Large intestine (tissue), 3 donors: ENCODE measurements at regions not wholly inside any gene's neighbourhood (a gene's known extent, or its start where the extent isn't known, plus 50 kb on each side); places are given as distances from the start of the nearest gene placed in this dataset.

Experiments used
- DNase-seq, 2 donors: peaks; one replicate each; pipeline versions ENCODE4 v3.0.0 to v3.0.0-alpha.2; 2013
- H3K27ac ChIP-seq: one replicate; pipeline ENCODE4 v1.5.1; 2013; ENCODE audit warnings: low read length
- H3K27me3 ChIP-seq: 2 replicates; pipeline ENCODE4 v1.6.1; 2013; ENCODE audit warnings: low read length; ENCODE audit not compliant: control insufficient read depth, insufficient read depth
- H3K36me3 ChIP-seq: 2 replicates; pipeline ENCODE4 v1.6.1; 2013; ENCODE audit warnings: low read length; ENCODE audit not compliant: control insufficient read depth, insufficient read depth
- H3K4me1 ChIP-seq: one replicate; pipeline ENCODE4 v1.6.1; 2013; ENCODE audit warnings: low read length; ENCODE audit not compliant: control insufficient read depth, insufficient read depth
- H3K4me3 ChIP-seq: one replicate; pipeline ENCODE4 v1.5.1; 2013; ENCODE audit warnings: low read length
- H3K9me3 ChIP-seq: one replicate; pipeline ENCODE4 v1.6.1; 2013; ENCODE audit warnings: mild to moderate bottlenecking, low read depth, low read length, moderate library complexity; ENCODE audit not compliant: control insufficient read depth
- WGBS: methylation state at CpG from one replicate; pipeline ENCODE4 v1.1.5; 2013; ENCODE audit warnings: low lambda C conversion rate; ENCODE audit not compliant: insufficient coverage; 5-methylcytosine and 5-hydroxymethylcytosine counted together

DNA sequence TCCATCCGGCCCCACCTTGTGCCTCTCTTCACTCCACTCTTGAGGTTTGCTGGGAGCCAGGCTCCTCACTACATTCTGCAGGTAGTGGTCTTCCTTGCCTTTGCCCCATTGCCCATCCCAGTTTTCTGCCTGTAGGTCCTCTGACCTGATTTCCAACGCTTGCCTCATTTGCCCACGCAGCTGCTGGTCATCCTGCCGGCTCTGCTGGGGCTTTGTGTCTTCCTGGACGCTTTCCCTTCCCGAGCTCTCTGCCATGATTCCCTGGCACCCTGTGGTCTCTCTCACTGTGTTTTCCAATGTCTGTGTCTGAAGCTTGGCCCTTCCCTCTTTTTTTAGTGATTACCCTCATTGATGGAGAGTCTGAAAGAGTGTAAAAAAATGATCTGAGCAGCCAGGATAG is 451.6 kb downstream of the UTRN start:
- Histone ChIP-seq H3K4me1 (no peaks in the 10 kb centered on the region), H3K4me3 (no peak overlapping the region), H3K36me3 (peaks cover 11% of the 10 kb centered on the region), H3K27ac (no peak overlapping the region), H3K27me3 (no peaks in the 10 kb centered on the region), H3K9me3 (no peaks in the 10 kb centered on the region)
- DNase-seq, result no peak
- WGBS, result 100% methylated on average over 1 of the region's 6 CpGs

DNA sequence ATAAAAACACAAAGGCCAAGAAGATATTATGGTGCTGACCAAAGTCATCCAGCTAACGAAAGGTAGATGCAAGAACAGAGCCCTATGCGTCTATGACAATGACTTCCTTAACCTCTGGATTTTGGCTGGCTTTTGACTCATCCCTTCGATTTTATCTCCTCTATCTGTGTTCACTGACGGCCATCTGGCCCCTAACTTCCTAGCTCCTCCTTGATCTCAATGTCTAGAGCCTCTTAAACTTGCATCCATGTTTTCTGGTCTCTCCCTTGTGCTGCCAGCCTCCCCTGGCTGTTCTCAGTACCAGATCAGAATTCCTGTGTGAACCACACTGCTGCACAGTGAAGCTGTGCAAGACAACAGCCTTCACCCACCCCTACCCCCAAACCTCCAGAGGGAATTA is 452.9 kb downstream of the UTRN start:
- no peaks in the 10 kb centered on the region for H3K4me1 ChIP-seq
- no peak overlapping the region for H3K27ac ChIP-seq
- H3K9me3 ChIP-seq, result no peaks in the 10 kb centered on the region
- H3K36me3 ChIP-seq, result peaks cover 3% of the 10 kb centered on the region
- no CpG with 5 or more reads among the region's 4 CpGs for WGBS
- no peak for DNase-seq
- H3K27me3 ChIP-seq, result no peaks in the 10 kb centered on the region
- H3K4me3 ChIP-seq, result no peak overlapping the region

DNA sequence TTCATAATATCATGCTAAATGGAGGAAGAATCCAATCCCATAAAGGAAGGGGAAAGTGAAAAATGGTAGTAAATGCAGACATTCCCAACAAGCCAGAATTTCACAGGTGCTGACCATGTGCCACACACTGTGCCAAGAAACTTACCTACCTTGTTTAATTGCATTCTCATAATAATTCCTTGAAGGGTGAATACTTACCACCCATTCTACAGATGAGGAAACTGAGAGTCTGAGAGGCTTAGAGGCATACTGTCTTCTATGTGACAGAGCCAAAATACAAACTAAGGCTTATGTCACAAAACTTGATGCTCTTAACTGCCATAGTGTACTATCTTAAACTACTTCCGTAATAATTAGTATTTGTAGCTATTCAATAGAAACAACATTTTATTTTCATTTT is 454.7 kb downstream of the UTRN start:
- H3K9me3 ChIP-seq, result no peaks in the 10 kb centered on the region
- no peaks in the 10 kb centered on the region for H3K27me3 ChIP-seq
- H3K4me1 ChIP-seq, result peaks cover 2% of the 10 kb centered on the region
- H3K36me3 ChIP-seq, result no peaks in the 10 kb centered on the region
- H3K4me3 ChIP-seq, result no peak overlapping the region
- DNase-seq, result no peak
- no peak overlapping the region for H3K27ac ChIP-seq
- whole genome bisulfite sequencing, result 100% methylated on average over 1 of the region's 1 CpG

- H3K27ac ChIP-seq, result no peak overlapping the region
- no peaks in the 10 kb centered on the region for H3K27me3 ChIP-seq
- 100% methylated on average over 1 of the region's 3 CpGs for WGBS
- no peaks in the 10 kb centered on the region for H3K9me3 ChIP-seq
- no peaks in the 10 kb centered on the region for H3K36me3 ChIP-seq
- DNase-seq, result no peak
- H3K4me1 ChIP-seq, result peaks cover 4% of the 10 kb centered on the region
- H3K4me3 ChIP-seq, result no peak overlapping the region
These were observed 456.5 kb downstream of the UTRN start for GRCh38 chr6:144741659-144742058.

GRCh38 chr6:144742779-144743178 is 457.6 kb downstream of the UTRN start:
- H3K36me3 ChIP-seq, result no peaks in the 10 kb centered on the region
- no peak for DNase-seq
- no peaks in the 10 kb centered on the region for H3K9me3 ChIP-seq
- WGBS, result 88% methylated on average over 1 of the region's 2 CpGs
- H3K4me3 ChIP-seq, result no peak overlapping the region
- no peaks in the 10 kb centered on the region for H3K27me3 ChIP-seq
- peaks cover 4% of the 10 kb centered on the region for H3K4me1 ChIP-seq
- H3K27ac ChIP-seq, result no peak overlapping the region

DNA sequence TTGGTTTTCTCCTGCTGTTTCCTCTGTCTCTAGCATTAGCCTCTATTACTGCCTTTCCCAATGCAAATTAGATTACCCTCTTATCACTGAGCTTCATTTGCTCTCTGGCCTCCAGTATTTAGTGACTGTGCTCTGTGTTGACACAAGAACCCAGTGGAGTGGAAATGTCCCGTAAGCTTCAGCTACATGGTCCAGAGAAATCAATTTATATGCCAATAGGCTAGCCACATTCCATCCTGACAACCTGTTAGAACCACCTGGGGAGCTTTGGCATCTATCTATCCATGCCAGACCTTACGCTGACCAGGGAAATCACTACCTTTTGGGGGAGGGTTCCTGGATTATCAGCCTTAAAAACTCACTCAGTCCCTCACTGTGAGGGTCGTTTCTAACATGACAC is 459.6 kb downstream of the UTRN start:
- Histone ChIP-seq H3K4me1 (peaks cover 4% of the 10 kb centered on the region), H3K27me3 (no peaks in the 10 kb centered on the region), H3K36me3 (peaks cover 6% of the 10 kb centered on the region), H3K4me3 (no peak overlapping the region), H3K9me3 (no peaks in the 10 kb centered on the region), H3K27ac (no peak overlapping the region)
- DNase-seq, result peak in 1 of 2 donors; percentile 44
- WGBS, result 0% methylated on average over 1 of the region's 3 CpGs

- peaks cover 4% of the 10 kb centered on the region for H3K4me1 ChIP-seq
- no peak overlapping the region for H3K4me3 ChIP-seq
- no peak for DNase-seq
- H3K36me3 ChIP-seq, result peaks cover 9% of the 10 kb centered on the region
- H3K27ac ChIP-seq, result no peak overlapping the region
- H3K27me3 ChIP-seq, result no peaks in the 10 kb centered on the region
- no peaks in the 10 kb centered on the region for H3K9me3 ChIP-seq
- 40% methylated on average over 2 of the region's 3 CpGs for WGBS
These were observed 460.3 kb downstream of the UTRN start for GRCh38 chr6:144745439-144745838.

DNA sequence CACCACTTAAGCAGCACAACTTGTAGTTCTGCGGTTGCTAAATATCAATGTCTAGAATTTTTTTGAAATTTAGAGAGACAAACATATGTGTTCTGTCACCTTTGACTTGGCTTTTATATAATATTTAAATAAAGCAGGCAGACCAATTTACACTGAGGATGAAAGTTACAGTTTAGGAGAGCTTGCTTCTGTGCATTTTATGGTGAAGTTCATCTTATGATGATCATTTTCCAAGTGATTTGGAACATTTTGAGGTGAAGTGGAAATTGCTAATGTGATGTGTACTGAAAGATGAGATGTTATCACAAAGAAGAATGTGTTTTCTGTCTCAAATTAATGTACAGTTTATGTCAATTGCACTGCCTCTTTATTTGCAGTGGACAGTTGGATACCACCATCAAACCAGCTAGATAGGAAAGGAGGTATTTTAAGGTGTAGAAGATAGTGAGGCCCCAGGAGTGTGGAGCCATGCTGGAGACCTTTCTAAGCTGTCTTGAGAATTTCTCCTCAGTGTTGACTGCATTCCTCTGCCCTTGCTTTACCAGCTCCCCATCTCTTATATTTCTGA is 461.9 kb downstream of the UTRN start:
- no CpG with 5 or more reads among the region's 1 CpG for WGBS
- Histone ChIP-seq H3K36me3 (peaks cover 11% of the 10 kb centered on the region), H3K4me1 (peaks cover 4% of the 10 kb centered on the region), H3K4me3 (no peak overlapping the region), H3K27me3 (no peaks in the 10 kb centered on the region), H3K9me3 (no peaks in the 10 kb centered on the region), H3K27ac (no peak overlapping the region)
- DNase-seq, result no peak

DNA sequence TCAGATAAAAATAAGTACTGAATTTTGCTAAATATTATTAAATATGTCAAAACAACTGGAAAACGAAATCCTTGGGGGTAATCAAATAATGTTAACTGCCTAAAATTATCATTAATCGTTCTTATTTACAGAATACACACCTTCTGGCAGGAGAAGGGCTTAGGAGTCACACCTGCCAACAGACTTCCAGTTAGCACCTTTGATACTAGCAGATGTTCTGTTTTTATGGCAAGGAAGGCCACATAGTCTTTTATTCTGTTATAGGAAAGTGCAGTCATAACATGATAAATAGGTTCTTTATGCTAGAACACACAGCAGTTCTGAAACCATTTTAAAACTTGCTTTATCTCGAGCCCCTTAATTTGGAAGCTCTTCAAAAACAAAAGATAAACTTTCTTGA is 464.1 kb downstream of the UTRN start:
- H3K36me3 ChIP-seq, result peaks cover 11% of the 10 kb centered on the region
- WGBS, result 33% methylated on average over 1 of the region's 3 CpGs
- H3K27ac ChIP-seq, result no peak overlapping the region
- no peak for DNase-seq
- H3K4me3 ChIP-seq, result no peak overlapping the region
- no peaks in the 10 kb centered on the region for H3K9me3 ChIP-seq
- peaks cover 4% of the 10 kb centered on the region for H3K4me1 ChIP-seq
- H3K27me3 ChIP-seq, result no peaks in the 10 kb centered on the region

DNA sequence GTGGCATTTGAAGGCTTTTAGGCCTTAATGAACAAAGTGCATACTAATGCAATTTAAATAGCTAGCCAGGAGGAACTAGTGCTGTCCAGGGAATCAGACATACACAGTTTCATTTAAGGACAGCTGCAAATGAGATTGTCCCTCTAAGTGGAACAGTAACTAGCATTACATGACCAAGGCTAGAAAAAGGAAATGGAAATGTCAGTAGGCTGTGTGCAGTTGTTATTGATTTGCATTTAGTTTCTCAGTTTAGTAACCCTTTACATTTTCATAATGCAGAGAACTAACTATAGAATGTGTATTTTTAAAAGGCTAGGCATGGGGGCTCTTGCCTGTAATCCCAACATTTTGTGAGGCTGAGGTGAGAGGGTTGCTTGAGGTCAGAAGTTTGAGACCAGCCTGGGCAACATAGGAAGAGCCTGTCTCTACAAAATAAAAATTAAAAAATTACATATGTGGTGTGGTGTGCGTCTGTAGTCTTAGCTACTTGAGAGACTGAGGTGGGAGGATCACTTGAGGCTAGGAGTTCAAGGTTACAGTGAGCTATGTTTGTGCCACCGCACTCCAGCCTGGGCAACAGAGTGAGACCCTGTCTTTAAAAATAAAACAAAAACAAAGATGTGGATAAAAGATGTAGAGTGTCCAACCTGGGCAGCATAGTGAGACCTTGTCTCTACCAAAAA is 468.0 kb downstream of the UTRN start:
- no peaks in the 10 kb centered on the region for H3K9me3 ChIP-seq
- H3K4me1 ChIP-seq, result no peaks in the 10 kb centered on the region
- no CpG with 5 or more reads among the region's 2 CpGs for WGBS
- no peaks in the 10 kb centered on the region for H3K27me3 ChIP-seq
- H3K27ac ChIP-seq, result no peak overlapping the region
- DNase-seq, result no peak
- no peak overlapping the region for H3K4me3 ChIP-seq
- peaks cover 15% of the 10 kb centered on the region for H3K36me3 ChIP-seq

- H3K27me3 ChIP-seq, result no peaks in the 10 kb centered on the region
- H3K9me3 ChIP-seq, result no peaks in the 10 kb centered on the region
- no peak overlapping the region for H3K27ac ChIP-seq
- H3K4me1 ChIP-seq, result no peaks in the 10 kb centered on the region
- no peak for DNase-seq
- no peak overlapping the region for H3K4me3 ChIP-seq
- H3K36me3 ChIP-seq, result peaks cover 6% of the 10 kb centered on the region
- WGBS, result no CpG with 5 or more reads among the region's 2 CpGs
These were observed 471.3 kb downstream of the UTRN start for GRCh38 chr6:144756469-144756868.
